Heart left ventricle (tissue), 13 donors: ENCODE measurements at regions not wholly inside any gene's neighbourhood (a gene's known extent, or its start where the extent isn't known, plus 50 kb on each side); places are given as distances from the start of the nearest gene placed in this dataset.

Experiments
- CTCF ChIP-seq, 12 donors: fragments of 200-600 bp; sonication (generic) in 4 of 12; IDR thresholded peaks; one replicate each; pipeline versions ENCODE4 v1.5.0 to v1.8.0; 2018 to 2022; ENCODE audit warnings: antibody characterized with exemption in 12 of 12, mild to moderate bottlenecking in 5 of 12
- POLR2A ChIP-seq, 2 donors: fragments of 450-650 bp; IDR thresholded peaks; one replicate each; pipeline ENCODE4 v1.6.1; 2017; ENCODE audit warnings: antibody characterized with exemption in 2 of 2, mild to moderate bottlenecking in 2 of 2, moderate library complexity in 2 of 2
- donor health status: ischemic (EF 13 %, LVEDD 7.1; RV severe dilation, severe dysfunction).
- donor health status: DM: no; HTN: yes; CAD: no.
- donor health status: DM: no; HTN: no; CAD: no.
- donor health status: ischemic (EF 25% LVEDD 6.9; RV normal size, moderate dysfunction).
- donor health status: ischemic (EF 25% LVEDD 5.7; RV mildly dilated, moderate dysfunction).
- donor health status: ischemic (EF 35%, LVEDD 5.7; RV mildly dilated, moderate dysfunction).
- donor health status: nonischemic (EF 11% LVEDD 7.7; RV severe dilation, severe dysfunction).
- donor health status: DM: yes; HTN: yes; CAD: no.
- donor health status: PGD.
- donor health status: ischemic (EF 29% LVEDD 5.4; RV normal size, mild dysfunction).
- donor health status: nonischemic (EF 23%, LVEDD 6.1; RV moderate dilation, normal function).

GRCh38 chr12:88273875-88274274, 131.8 kb downstream of the TMTC3 start:
- TF ChIP-seq POLR2A (IDR thresholded peaks at IDR 0.05) (no peak), CTCF (IDR thresholded peaks at IDR 0.05) (no peak)
